ENCODE measurements at regions not wholly inside any gene's neighbourhood (a gene's known extent, or its start where the extent isn't known, plus 50 kb on each side); places are given as distances from the start of the nearest gene placed in this dataset.

GRCh38 chr20:12947691-12948090 is 61.1 kb upstream of the SPTLC3 start:
- TF ChIP-seq CTCF (conservative IDR thresholded peaks at IDR 0.05 in 1 of 2, IDR thresholded peaks at IDR 0.05 in 1 of 2; ENCODE audit: extremely low read depth in 1 of 2, insufficient read depth in 1 of 2, low read depth in 1 of 2, low read length in 2 of 2) (no peak), EZH2 (IDR thresholded peaks at IDR 0.05; ENCODE audit: borderline replicate concordance, low read length) (no peak)
